ENCODE measurements at regions not wholly inside any gene's neighbourhood (a gene's known extent, or its start where the extent isn't known, plus 50 kb on each side); places are given as distances from the start of the nearest gene placed in this dataset.

DNA sequence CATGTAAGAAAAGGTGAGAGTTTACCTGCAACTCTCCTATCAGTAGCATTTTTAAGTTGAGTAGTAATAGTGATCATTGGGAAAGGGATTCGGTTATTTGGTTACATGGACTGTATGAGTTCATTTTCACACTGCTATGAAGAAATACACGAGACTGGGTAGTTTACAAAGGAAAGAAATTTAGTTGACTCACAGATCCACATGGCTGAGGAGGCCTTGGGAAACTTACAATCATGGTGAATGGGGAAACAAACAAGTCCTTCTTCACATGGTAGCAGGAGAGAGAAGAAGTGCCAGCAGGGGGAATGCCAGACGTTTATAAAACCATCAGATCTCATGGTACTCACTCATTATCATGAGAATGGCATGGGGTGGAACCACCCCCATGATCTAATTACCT, 59.3 kb upstream of the FBXO28 start:
- TF ChIP-seq, protein P1, sequence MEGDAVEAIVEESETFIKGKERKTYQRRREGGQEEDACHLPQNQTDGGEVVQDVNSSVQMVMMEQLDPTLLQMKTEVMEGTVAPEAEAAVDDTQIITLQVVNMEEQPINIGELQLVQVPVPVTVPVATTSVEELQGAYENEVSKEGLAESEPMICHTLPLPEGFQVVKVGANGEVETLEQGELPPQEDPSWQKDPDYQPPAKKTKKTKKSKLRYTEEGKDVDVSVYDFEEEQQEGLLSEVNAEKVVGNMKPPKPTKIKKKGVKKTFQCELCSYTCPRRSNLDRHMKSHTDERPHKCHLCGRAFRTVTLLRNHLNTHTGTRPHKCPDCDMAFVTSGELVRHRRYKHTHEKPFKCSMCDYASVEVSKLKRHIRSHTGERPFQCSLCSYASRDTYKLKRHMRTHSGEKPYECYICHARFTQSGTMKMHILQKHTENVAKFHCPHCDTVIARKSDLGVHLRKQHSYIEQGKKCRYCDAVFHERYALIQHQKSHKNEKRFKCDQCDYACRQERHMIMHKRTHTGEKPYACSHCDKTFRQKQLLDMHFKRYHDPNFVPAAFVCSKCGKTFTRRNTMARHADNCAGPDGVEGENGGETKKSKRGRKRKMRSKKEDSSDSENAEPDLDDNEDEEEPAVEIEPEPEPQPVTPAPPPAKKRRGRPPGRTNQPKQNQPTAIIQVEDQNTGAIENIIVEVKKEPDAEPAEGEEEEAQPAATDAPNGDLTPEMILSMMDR (conservative IDR thresholded peaks at IDR 0.05) = no peak
- TF ChIP-seq ZFX (IDR thresholded peaks at IDR 0.05) = no peak

Measured in C4-2B (cell line).